ENCODE measurements at regions not wholly inside any gene's neighbourhood (a gene's known extent, or its start where the extent isn't known, plus 50 kb on each side); places are given as distances from the start of the nearest gene placed in this dataset.

GRCh38 chr2:145066856-145067548 lies 547.1 kb upstream of the ZEB2 start:
- TF ChIP-seq CTCF (IDR thresholded peaks at IDR 0.05) (no peak), SIN3A (IDR thresholded peaks at IDR 0.05; ENCODE audit: borderline replicate concordance, insufficient read depth, low read depth, low read length) (no peak), POLR2AphosphoS5 (IDR thresholded peaks at IDR 0.05; ENCODE audit: low read depth, low read length) (no peak)
